H9 (cell line): ENCODE measurements at regions not wholly inside any gene's neighbourhood (a gene's known extent, or its start where the extent isn't known, plus 50 kb on each side); places are given as distances from the start of the nearest gene placed in this dataset.
A peak's percentile ranks its signal among the peaks of the same experiment; 100 is the strongest.

Experiments used
- DNase-seq: peaks from one replicate; pipeline ENCODE4 v3.0.0-alpha.2; 2017
- H2AFZ ChIP-seq: one replicate; pipeline ENCODE4 v1.6.1; 2013; ENCODE audit warnings: mild to moderate bottlenecking, low read length, control low read depth, moderate library complexity
- H2AK5ac ChIP-seq: 2 replicates; pipeline ENCODE4 v1.6.1; 2013; ENCODE audit warnings: low read length, control low read depth, mixed read lengths; ENCODE audit not compliant: insufficient read length
- H2BK120ac ChIP-seq: one replicate; pipeline ENCODE4 v1.6.1; 2013; ENCODE audit warnings: low read depth, mild to moderate bottlenecking, low read length, control low read depth, inconsistent platforms; ENCODE audit not compliant: poor library complexity, severe bottlenecking
- H2BK12ac ChIP-seq: 2 replicates; pipeline ENCODE4 v1.6.1; 2013; ENCODE audit warnings: low read length, control low read depth, mixed read lengths, low read depth; ENCODE audit not compliant: insufficient read length
- H2BK15ac ChIP-seq: 2 replicates; pipeline ENCODE4 v1.6.1; 2013; ENCODE audit warnings: low read depth, low read length, control low read depth
- H2BK20ac ChIP-seq: one replicate; pipeline ENCODE4 v1.6.1; 2013; ENCODE audit warnings: low read depth, mild to moderate bottlenecking, low read length, control low read depth, inconsistent platforms; ENCODE audit not compliant: poor library complexity, severe bottlenecking
- H2BK5ac ChIP-seq: 2 replicates; pipeline ENCODE4 v1.6.1; 2013; ENCODE audit warnings: low read length, control low read depth, mixed read lengths; ENCODE audit not compliant: insufficient read length
- H3K14ac ChIP-seq: 2 replicates; pipeline ENCODE4 v1.6.1; 2013; ENCODE audit warnings: low read length, control low read depth; ENCODE audit not compliant: insufficient read depth
- H3K18ac ChIP-seq: 2 replicates; pipeline ENCODE4 v1.6.1; 2013; ENCODE audit warnings: low read depth, mild to moderate bottlenecking, mixed read lengths, low read length, control low read depth; ENCODE audit not compliant: insufficient read length
- H3K23ac ChIP-seq: 2 replicates; pipeline ENCODE4 v1.6.1; 2013; ENCODE audit warnings: low read length, control low read depth, mixed read lengths, low read depth; ENCODE audit not compliant: insufficient read length
- H3K23me2 ChIP-seq: 2 replicates; pipeline ENCODE4 v1.6.1; 2013; ENCODE audit warnings: low read depth, mild to moderate bottlenecking, mixed read lengths, low read length, control low read depth; ENCODE audit not compliant: insufficient read length, poor library complexity, severe bottlenecking
- H3K27ac ChIP-seq: 2 replicates; pipeline ENCODE4 v1.5.1; 2013; ENCODE audit warnings: low read length, control low read depth, mixed read lengths, low read depth; ENCODE audit not compliant: insufficient read length
- H3K27me3 ChIP-seq: 2 replicates; pipeline ENCODE4 v1.6.1; 2013; ENCODE audit warnings: low read length, control low read depth, inconsistent platforms; ENCODE audit not compliant: insufficient read depth
- H3K4ac ChIP-seq: 2 replicates; pipeline ENCODE4 v1.6.1; 2013; ENCODE audit warnings: low read depth, mild to moderate bottlenecking, control low read depth, inconsistent platforms, low read length, moderate library complexity
- H3K4me1 ChIP-seq: 2 replicates; pipeline ENCODE4 v1.6.1; 2013; ENCODE audit warnings: low read length, control low read depth, inconsistent platforms; ENCODE audit not compliant: insufficient read depth
- H3K4me2 ChIP-seq: 2 replicates; pipeline ENCODE4 v1.6.1; 2013; ENCODE audit warnings: low read length, control low read depth, mixed read lengths; ENCODE audit not compliant: insufficient read length, insufficient read depth
- H3K56ac ChIP-seq: 2 replicates; pipeline ENCODE4 v1.6.1; 2013; ENCODE audit warnings: low read depth, mild to moderate bottlenecking, mixed read lengths, low read length, control low read depth; ENCODE audit not compliant: insufficient read length
- H3K79me1 ChIP-seq: 2 replicates; pipeline ENCODE4 v1.6.1; 2013; ENCODE audit warnings: low read depth, mild to moderate bottlenecking, moderate library complexity, low read length, control low read depth, inconsistent platforms; ENCODE audit not compliant: insufficient read depth, poor library complexity, severe bottlenecking
- H3K79me2 ChIP-seq: 2 replicates; pipeline ENCODE4 v1.6.1; 2013; ENCODE audit warnings: low read length, control low read depth, inconsistent platforms; ENCODE audit not compliant: insufficient read depth
- H3K9ac ChIP-seq: 2 replicates; pipeline ENCODE4 v1.6.1; 2013; ENCODE audit warnings: low read length, control low read depth, mixed read lengths; ENCODE audit not compliant: insufficient read length; ENCODE audit errors: extremely low read depth
- H3K9me3 ChIP-seq: one replicate; pipeline ENCODE4 v1.6.1; 2013; ENCODE audit warnings: low read depth, low read length, inconsistent platforms; ENCODE audit not compliant: control insufficient read depth
- H3T11ph ChIP-seq: one replicate; pipeline ENCODE4 v1.6.1; 2013; ENCODE audit warnings: mild to moderate bottlenecking, low read length, control low read depth, inconsistent platforms
- H4K20me1 ChIP-seq: one replicate; pipeline ENCODE4 v1.6.1; 2013; ENCODE audit not compliant: control insufficient read depth, insufficient read length, insufficient read depth
- H4K5ac ChIP-seq: 2 replicates; pipeline ENCODE4 v1.6.1; 2013; ENCODE audit warnings: low read depth, mild to moderate bottlenecking, mixed read lengths, low read length, control low read depth; ENCODE audit not compliant: insufficient read length
- H4K8ac ChIP-seq: replicated peaks from 2 replicates; pipeline ENCODE4 v1.6.1; 2013; ENCODE audit warnings: low read length, control low read depth, mixed read lengths, low read depth; ENCODE audit not compliant: insufficient read length
- H4K91ac ChIP-seq: 2 replicates; pipeline ENCODE4 v1.6.1; 2013; ENCODE audit warnings: low read depth, mild to moderate bottlenecking, moderate library complexity, mixed read lengths, low read length, control low read depth; ENCODE audit not compliant: insufficient read length
- H3K27ac Mint-ChIP-seq, 3 experiments: 2 replicates in 2 of 3; 3 replicates in 1 of 3; pipeline ENCODE4 v1.8.0; 2020 to 2021; ENCODE audit warnings: mixed read lengths in 3 of 3, mild to moderate bottlenecking in 1 of 3, moderate library complexity in 1 of 3
- H3K27me3 Mint-ChIP-seq: 2 replicates; pipeline ENCODE4 v1.8.0; 2021; ENCODE audit warnings: low read depth, mild to moderate bottlenecking, moderate library complexity, mixed read lengths
- H3K36me3 Mint-ChIP-seq, 3 experiments: 2 replicates in 2 of 3; 3 replicates in 1 of 3; pipeline ENCODE4 v1.8.0; 2020 to 2021; ENCODE audit warnings: low read depth in 3 of 3, mixed read lengths in 3 of 3; ENCODE audit not compliant: insufficient read depth in 1 of 3
- H3K4me1 Mint-ChIP-seq, 2 experiments: 2 replicates each; pipeline ENCODE4 v1.8.0; 2020; ENCODE audit warnings: mixed read lengths in 2 of 2
- H3K4me3 Mint-ChIP-seq, 2 experiments: 2 replicates in 1 of 2; 3 replicates in 1 of 2; pipeline ENCODE4 v1.8.0; 2020 to 2021; ENCODE audit warnings: mild to moderate bottlenecking in 2 of 2, mixed read lengths in 2 of 2, moderate library complexity in 1 of 2
- H3K9me3 Mint-ChIP-seq, 2 experiments: 2 replicates in 1 of 2; 3 replicates in 1 of 2; pipeline ENCODE4 v1.8.0; 2020; ENCODE audit warnings: mild to moderate bottlenecking in 2 of 2, mixed read lengths in 2 of 2, moderate library complexity in 1 of 2
- WGBS: extraction: QIAGEN DNeasy Blood & Tissue Kit; methylation state at CpG from one replicate; pipeline ENCODE4 v1.1.7; 2013; ENCODE audit warnings: missing lambda C conversion rate, low lambda C conversion rate, mixed read lengths; ENCODE audit not compliant: insufficient read length; ENCODE audit errors: extremely low coverage; 5-methylcytosine and 5-hydroxymethylcytosine counted together
- TF ChIP-seq, protein P1 (sequence below): fragments of 200-600 bp; sonication (generic); conservative IDR thresholded peaks from 3 replicates; pipeline ENCODE4 v1.8.0; 2021; ENCODE audit warnings: antibody characterized with exemption, mild to moderate bottlenecking

GRCh38 chr6:139881728-139882211 lies 507.3 kb upstream of the CITED2 start:
- H2BK5ac ChIP-seq: no peak overlapping the region
- H3T11ph ChIP-seq: no peak overlapping the region
- Mint-ChIP-seq H3K4me1 (peaks cover 54 to 55% of the 10 kb centered on the region in 2 experiments), H3K36me3 (peaks cover 0 to 8% (median 0%) of the 10 kb centered on the region in 3 experiments; a peak in 2 of 7 replicates), H3K4me3 (no peak overlapping the region), H3K27me3 (no peaks in the 10 kb centered on the region), H3K27ac (peak overlapping the region; percentile 3 to 81 (median 32); a peak in 4 of 7 replicates), H3K9me3 (peaks cover 2 to 5% of the 10 kb centered on the region in 2 experiments; a peak in 2 of 5 replicates)
- H3K79me1 ChIP-seq: no peaks in the 10 kb centered on the region
- H3K23me2 ChIP-seq: no peaks in the 10 kb centered on the region
- no peak overlapping the region for H2AK5ac ChIP-seq
- H3K4ac ChIP-seq: no peak overlapping the region
- no peak overlapping the region for H3K23ac ChIP-seq
- no peak overlapping the region for H3K56ac ChIP-seq
- H3K9me3 ChIP-seq: no peaks in the 10 kb centered on the region
- H3K18ac ChIP-seq: no peak overlapping the region
- TF ChIP-seq, protein P1, sequence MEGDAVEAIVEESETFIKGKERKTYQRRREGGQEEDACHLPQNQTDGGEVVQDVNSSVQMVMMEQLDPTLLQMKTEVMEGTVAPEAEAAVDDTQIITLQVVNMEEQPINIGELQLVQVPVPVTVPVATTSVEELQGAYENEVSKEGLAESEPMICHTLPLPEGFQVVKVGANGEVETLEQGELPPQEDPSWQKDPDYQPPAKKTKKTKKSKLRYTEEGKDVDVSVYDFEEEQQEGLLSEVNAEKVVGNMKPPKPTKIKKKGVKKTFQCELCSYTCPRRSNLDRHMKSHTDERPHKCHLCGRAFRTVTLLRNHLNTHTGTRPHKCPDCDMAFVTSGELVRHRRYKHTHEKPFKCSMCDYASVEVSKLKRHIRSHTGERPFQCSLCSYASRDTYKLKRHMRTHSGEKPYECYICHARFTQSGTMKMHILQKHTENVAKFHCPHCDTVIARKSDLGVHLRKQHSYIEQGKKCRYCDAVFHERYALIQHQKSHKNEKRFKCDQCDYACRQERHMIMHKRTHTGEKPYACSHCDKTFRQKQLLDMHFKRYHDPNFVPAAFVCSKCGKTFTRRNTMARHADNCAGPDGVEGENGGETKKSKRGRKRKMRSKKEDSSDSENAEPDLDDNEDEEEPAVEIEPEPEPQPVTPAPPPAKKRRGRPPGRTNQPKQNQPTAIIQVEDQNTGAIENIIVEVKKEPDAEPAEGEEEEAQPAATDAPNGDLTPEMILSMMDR: peak; percentile 79
- H3K14ac ChIP-seq: no peak overlapping the region
- no peak overlapping the region for H3K9ac ChIP-seq
- peaks cover 6% of the 10 kb centered on the region; the same call in 1 of the 2 replicates for H3K4me1 ChIP-seq
- H2BK20ac ChIP-seq: no peak overlapping the region
- H4K91ac ChIP-seq: no peak overlapping the region
- H3K4me2 ChIP-seq: no peak overlapping the region
- no peak overlapping the region for H2AFZ ChIP-seq
- no peak overlapping the region for H4K5ac ChIP-seq
- H2BK15ac ChIP-seq: no peak overlapping the region
- H3K27me3 ChIP-seq: no peaks in the 10 kb centered on the region
- H3K79me2 ChIP-seq: no peaks in the 10 kb centered on the region
- peak; percentile 53 for DNase-seq
- H3K27ac ChIP-seq: no peak overlapping the region
- H4K8ac ChIP-seq: no peak overlapping the region
- H4K20me1 ChIP-seq: no peaks in the 10 kb centered on the region
- WGBS: no CpG with 5 or more reads among the region's 2 CpGs
- no peak overlapping the region for H2BK120ac ChIP-seq
- H2BK12ac ChIP-seq: no peak overlapping the region
